ENCODE measurements at regions not wholly inside any gene's neighbourhood (a gene's known extent, or its start where the extent isn't known, plus 50 kb on each side); places are given as distances from the start of the nearest gene placed in this dataset.

DNA sequence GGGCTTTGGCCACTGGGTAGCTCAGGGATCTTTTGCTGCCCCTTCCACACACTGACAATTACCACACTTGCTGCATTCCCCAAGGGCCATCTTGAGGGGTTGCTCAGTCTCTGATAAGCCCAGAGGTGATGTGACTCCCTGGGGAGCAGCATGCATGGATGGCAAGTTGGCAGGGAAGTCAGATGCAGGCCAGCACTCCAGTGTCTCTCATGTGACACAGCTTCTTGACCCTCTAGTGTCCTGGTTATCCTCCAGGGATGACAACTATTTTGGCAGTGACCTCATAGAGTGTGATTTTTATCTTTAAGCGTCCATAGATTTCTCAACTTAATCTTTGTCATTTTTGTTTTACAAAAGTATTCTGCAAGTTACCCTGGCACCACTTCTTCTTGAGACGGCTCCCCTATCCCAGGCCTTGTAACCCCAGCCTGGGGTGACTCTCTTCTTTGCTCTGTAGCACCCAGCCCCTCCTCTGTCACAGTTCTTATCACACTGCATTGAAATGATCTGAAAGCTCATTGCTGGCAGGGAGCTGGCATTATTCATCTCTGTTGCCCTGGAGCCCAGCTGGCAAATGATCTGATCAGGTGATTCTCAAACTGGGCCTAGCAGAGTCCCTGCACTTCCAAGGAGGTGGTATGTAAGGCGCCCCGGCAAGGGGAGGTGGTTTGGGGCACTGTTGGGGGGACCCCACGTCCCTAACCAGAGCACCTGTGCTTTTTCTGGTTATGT, 72.6 kb downstream of the TENT5C start:
- Histone ChIP-seq H3K4me1 (ENCODE audit: control insufficient read depth, extremely low read depth, insufficient read depth, low read length) (peaks cover 3% of the 10 kb centered on the region), H3K79me2 (ENCODE audit: control insufficient read depth, insufficient read depth, low read length) (no peaks in the 10 kb centered on the region), H3K4me2 (ENCODE audit: extremely low read depth, insufficient read depth, low read length) (no peak overlapping the region), H3K4me3 (replicated peaks in 1 of 4; ENCODE audit: control extremely low read depth in 1 of 4, insufficient read depth in 1 of 4, low read depth in 3 of 4, low read length in 4 of 4) (no peak overlapping the region), H3K9me3 (ENCODE audit: control insufficient read depth, insufficient read depth, low read depth, low read length) (no peaks in the 10 kb centered on the region), H3K36me3 (ENCODE audit: control insufficient read depth, insufficient read depth, low read length) (no peaks in the 10 kb centered on the region), H4K20me1 (ENCODE audit: control insufficient read depth, extremely low read depth, insufficient read depth, low read length) (no peaks in the 10 kb centered on the region), H3K9ac (ENCODE audit: insufficient read depth, low read length) (no peak overlapping the region), H3K27ac (ENCODE audit: insufficient read depth, low read length) (no peak overlapping the region), H3K27me3 (ENCODE audit: control insufficient read depth, insufficient read depth, low read length) (no peaks in the 10 kb centered on the region), H2AFZ (ENCODE audit: low read length) (no peak overlapping the region)
- DNase-seq (ENCODE audit: low read depth in 2 of 2): no peak
- no peak for TF ChIP-seq EZH2 (IDR thresholded peaks at IDR 0.05; ENCODE audit: low read length, missing control alignments)
- TF ChIP-seq, protein P1, sequence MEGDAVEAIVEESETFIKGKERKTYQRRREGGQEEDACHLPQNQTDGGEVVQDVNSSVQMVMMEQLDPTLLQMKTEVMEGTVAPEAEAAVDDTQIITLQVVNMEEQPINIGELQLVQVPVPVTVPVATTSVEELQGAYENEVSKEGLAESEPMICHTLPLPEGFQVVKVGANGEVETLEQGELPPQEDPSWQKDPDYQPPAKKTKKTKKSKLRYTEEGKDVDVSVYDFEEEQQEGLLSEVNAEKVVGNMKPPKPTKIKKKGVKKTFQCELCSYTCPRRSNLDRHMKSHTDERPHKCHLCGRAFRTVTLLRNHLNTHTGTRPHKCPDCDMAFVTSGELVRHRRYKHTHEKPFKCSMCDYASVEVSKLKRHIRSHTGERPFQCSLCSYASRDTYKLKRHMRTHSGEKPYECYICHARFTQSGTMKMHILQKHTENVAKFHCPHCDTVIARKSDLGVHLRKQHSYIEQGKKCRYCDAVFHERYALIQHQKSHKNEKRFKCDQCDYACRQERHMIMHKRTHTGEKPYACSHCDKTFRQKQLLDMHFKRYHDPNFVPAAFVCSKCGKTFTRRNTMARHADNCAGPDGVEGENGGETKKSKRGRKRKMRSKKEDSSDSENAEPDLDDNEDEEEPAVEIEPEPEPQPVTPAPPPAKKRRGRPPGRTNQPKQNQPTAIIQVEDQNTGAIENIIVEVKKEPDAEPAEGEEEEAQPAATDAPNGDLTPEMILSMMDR (conservative IDR thresholded peaks at IDR 0.05 in 1 of 2, IDR thresholded peaks at IDR 0.05 in 1 of 2; ENCODE audit: low read depth in 1 of 2, low read length in 2 of 2): no peak

DNA sequence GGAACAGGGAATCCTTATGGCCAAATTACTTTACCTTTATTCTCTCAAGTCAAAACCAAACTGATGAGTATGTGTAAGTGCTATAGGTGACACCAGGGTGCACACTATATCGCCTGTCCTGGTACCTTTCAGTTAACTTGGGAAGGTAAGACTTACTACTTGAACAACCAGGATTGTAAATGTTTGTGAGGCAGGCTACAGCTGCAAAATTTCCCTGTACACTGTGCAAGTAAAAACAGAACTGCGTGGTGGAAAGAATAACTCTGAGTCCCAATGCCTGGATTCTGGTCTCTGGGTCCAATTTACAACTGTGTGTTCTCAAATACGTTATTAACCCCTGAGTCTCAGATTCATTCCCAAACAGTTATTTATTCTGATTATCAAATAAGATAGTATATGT, 73.5 kb downstream of the TENT5C start:
- Histone ChIP-seq H3K4me1 (ENCODE audit: control insufficient read depth, extremely low read depth, insufficient read depth, low read length) (peaks cover 3% of the 10 kb centered on the region), H4K20me1 (ENCODE audit: control insufficient read depth, extremely low read depth, insufficient read depth, low read length) (no peaks in the 10 kb centered on the region), H3K4me2 (ENCODE audit: extremely low read depth, insufficient read depth, low read length) (no peak overlapping the region), H3K79me2 (ENCODE audit: control insufficient read depth, insufficient read depth, low read length) (no peaks in the 10 kb centered on the region), H3K9ac (ENCODE audit: insufficient read depth, low read length) (no peak overlapping the region), H3K9me3 (ENCODE audit: control insufficient read depth, insufficient read depth, low read depth, low read length) (no peaks in the 10 kb centered on the region), H3K4me3 (replicated peaks in 1 of 4; ENCODE audit: control extremely low read depth in 1 of 4, insufficient read depth in 1 of 4, low read depth in 3 of 4, low read length in 4 of 4) (no peak overlapping the region), H2AFZ (ENCODE audit: low read length) (no peak overlapping the region), H3K27ac (ENCODE audit: insufficient read depth, low read length) (no peak overlapping the region), H3K36me3 (ENCODE audit: control insufficient read depth, insufficient read depth, low read length) (no peaks in the 10 kb centered on the region), H3K27me3 (ENCODE audit: control insufficient read depth, insufficient read depth, low read length) (no peaks in the 10 kb centered on the region)
- TF ChIP-seq, protein P1 (conservative IDR thresholded peaks at IDR 0.05 in 1 of 2, IDR thresholded peaks at IDR 0.05 in 1 of 2; ENCODE audit: low read depth in 1 of 2, low read length in 2 of 2): no peak
- no peak for TF ChIP-seq EZH2 (IDR thresholded peaks at IDR 0.05; ENCODE audit: low read length, missing control alignments)
- DNase-seq (ENCODE audit: low read depth in 2 of 2): no peak

DNA sequence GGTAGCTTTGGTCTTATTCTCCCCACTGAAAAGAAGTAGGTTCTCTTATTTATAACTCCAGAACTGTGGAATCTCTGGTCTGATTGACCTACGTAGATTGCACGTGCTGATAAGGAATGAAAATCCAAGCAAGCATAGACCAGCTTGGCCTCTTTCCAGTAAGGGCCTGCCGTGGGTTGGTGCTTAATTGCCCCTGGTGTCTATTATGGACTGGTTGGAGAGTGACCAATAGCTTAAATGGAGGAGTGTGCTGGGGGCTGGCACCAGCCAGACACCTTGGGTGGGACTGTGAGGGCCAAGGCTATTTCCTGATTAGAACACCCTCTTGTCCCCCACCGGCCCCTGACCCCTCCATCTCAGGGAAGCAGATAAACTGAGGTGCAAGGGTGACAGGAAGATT, 74.0 kb downstream of the TENT5C start:
- TF ChIP-seq, protein P1 (conservative IDR thresholded peaks at IDR 0.05 in 1 of 2, IDR thresholded peaks at IDR 0.05 in 1 of 2; ENCODE audit: low read depth in 1 of 2, low read length in 2 of 2): no peak
- no peak for TF ChIP-seq EZH2 (IDR thresholded peaks at IDR 0.05; ENCODE audit: low read length, missing control alignments)
- H3K36me3 ChIP-seq (ENCODE audit: control insufficient read depth, insufficient read depth, low read length): no peaks in the 10 kb centered on the region
- H3K4me2 ChIP-seq (ENCODE audit: extremely low read depth, insufficient read depth, low read length): no peak overlapping the region
- no peak overlapping the region for H3K27ac ChIP-seq (ENCODE audit: insufficient read depth, low read length)
- H3K79me2 ChIP-seq (ENCODE audit: control insufficient read depth, insufficient read depth, low read length): no peaks in the 10 kb centered on the region
- H3K9me3 ChIP-seq (ENCODE audit: control insufficient read depth, insufficient read depth, low read depth, low read length): no peaks in the 10 kb centered on the region
- no peak for DNase-seq (ENCODE audit: low read depth in 2 of 2)
- H4K20me1 ChIP-seq (ENCODE audit: control insufficient read depth, extremely low read depth, insufficient read depth, low read length): no peaks in the 10 kb centered on the region
- H3K9ac ChIP-seq (ENCODE audit: insufficient read depth, low read length): no peak overlapping the region
- no peak overlapping the region for H3K4me3 ChIP-seq (replicated peaks in 1 of 4; ENCODE audit: control extremely low read depth in 1 of 4, insufficient read depth in 1 of 4, low read depth in 3 of 4, low read length in 4 of 4)
- peaks cover 3% of the 10 kb centered on the region for H3K4me1 ChIP-seq (ENCODE audit: control insufficient read depth, extremely low read depth, insufficient read depth, low read length)
- H2AFZ ChIP-seq (ENCODE audit: low read length): no peak overlapping the region
- no peaks in the 10 kb centered on the region for H3K27me3 ChIP-seq (ENCODE audit: control insufficient read depth, insufficient read depth, low read length)
